ENCODE measurements at regions not wholly inside any gene's neighbourhood (a gene's known extent, or its start where the extent isn't known, plus 50 kb on each side); places are given as distances from the start of the nearest gene placed in this dataset.
"Not testable (repeated sequence)": the region's sequence is repeated elsewhere in the genome, so short reads cannot be mapped to it uniquely, and the experiment has no call there.

DNA sequence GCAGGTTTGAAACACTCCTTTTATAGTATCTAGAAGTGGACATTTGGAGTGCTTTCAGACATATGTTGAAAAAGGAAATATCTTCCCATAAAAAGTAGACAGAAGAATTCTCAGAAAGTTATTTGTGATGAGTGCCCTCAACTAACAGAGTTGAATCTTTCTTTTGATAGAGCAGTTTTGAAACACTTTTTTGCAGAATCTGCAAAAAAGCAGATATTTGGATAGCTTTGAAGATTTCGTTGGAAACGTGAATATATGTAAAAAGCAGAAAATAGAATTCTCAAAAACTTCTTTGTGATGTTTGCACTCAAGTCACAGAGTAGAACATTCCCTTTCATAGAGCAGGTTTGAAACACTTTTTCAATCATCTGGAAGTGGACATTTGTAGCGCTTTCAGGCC is 676.4 kb upstream of the ZNF337 start:
- H3K27me3 ChIP-seq; DNase-seq; intact Hi-C loops (cut with DNase I); H3K4me3 ChIP-seq; H3K9me3 ChIP-seq; H3K27ac ChIP-seq; H3K36me3 ChIP-seq; H3K4me1 ChIP-seq; H3K9ac ChIP-seq (ENCODE audit: low read depth in 2 of 2, low read length in 2 of 2): not testable (repeated sequence)

DNA sequence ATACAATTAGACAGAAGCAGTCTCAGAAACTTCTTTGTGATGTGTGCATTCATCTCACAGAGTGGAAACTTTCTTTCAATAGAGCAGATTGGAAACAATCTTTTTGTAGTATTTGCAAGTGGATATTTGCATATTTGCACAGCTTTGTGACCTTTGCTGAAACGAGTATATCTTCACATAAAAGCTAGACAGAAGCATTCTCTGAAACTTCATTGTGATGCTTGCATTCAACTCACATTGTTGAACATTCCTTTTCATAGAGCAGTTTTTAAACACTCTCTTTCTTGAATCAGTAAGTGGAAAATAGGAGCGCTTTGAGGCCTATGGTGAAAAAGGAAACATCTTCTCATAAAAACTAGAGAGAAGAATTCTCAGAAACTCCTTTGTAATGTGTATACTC is 657.9 kb upstream of the ZNF337 start:
- H3K36me3 ChIP-seq: no peaks in the 10 kb centered on the region
- intact Hi-C loops (cut with DNase I): no loop called here
- H3K27me3 ChIP-seq: no peaks in the 10 kb centered on the region
- TF ChIP-seq CTCF (IDR thresholded peaks at IDR 0.05): no peak
- no peak for DNase-seq
- H3K9ac ChIP-seq (ENCODE audit: low read depth in 2 of 2, low read length in 2 of 2): no peak overlapping the region
- no peaks in the 10 kb centered on the region for H3K4me1 ChIP-seq
- no peak overlapping the region for H3K4me3 ChIP-seq
- no peaks in the 10 kb centered on the region for H3K9me3 ChIP-seq
- no peak overlapping the region for H3K27ac ChIP-seq

DNA sequence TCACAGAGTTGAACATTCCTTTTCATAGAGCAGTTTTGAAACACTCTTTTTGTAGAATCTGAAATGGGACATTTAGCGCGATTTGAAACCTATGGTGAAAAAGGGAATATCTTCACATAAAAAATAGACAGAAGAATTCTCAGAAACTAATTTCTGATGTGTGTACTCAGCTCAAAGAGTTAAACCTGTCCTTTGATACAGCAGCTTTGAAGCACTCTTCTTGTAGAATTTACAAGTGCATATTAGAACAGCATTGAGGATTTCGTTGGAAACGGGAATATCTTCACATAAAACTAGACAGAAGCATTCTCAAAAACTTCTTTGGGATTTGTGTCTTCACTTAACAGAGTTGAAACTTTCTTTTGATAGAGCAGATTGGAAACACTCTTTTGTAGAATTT is 650.7 kb upstream of the ZNF337 start:
- H3K4me1 ChIP-seq: no peaks in the 10 kb centered on the region
- TF ChIP-seq CTCF (IDR thresholded peaks at IDR 0.05): no peak
- no peak overlapping the region for H3K27ac ChIP-seq
- H3K36me3 ChIP-seq: no peaks in the 10 kb centered on the region
- H3K9me3 ChIP-seq: no peaks in the 10 kb centered on the region
- DNase-seq: no peak
- H3K27me3 ChIP-seq: no peaks in the 10 kb centered on the region
- no peak overlapping the region for H3K9ac ChIP-seq (ENCODE audit: low read depth in 2 of 2, low read length in 2 of 2)
- intact Hi-C loops (cut with DNase I): no loop called here
- H3K4me3 ChIP-seq: no peak overlapping the region

DNA sequence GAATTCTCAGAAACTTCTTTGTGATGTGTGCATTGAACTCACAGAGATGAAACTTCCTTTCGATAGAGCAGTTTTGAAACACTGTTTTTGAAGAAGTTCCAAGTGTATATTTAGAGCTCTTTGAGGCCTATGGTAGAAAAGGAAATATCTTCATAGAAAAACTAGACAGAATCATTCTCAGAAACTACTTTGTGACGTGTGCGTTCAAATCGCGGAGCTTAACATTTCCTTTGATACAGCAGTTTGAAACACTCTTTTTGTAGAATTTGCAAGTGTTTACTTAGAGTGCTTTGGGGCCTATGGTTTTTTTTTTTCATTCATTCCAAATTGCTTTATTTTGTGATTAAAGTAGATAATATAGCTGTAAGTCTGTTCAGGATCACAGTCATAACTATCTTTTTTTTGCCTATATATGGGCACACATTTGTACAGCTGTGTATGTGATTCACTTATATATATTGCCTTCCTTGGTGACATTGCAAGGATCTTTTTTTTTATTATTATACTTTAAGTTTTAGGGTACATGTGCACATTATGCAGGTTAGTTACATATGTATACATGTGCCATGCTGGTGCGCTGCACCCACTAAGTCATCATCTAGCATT is 643.9 kb upstream of the ZNF337 start:
- H3K27ac ChIP-seq; H3K9ac ChIP-seq (ENCODE audit: low read depth in 2 of 2, low read length in 2 of 2); H3K36me3 ChIP-seq; DNase-seq; H3K4me3 ChIP-seq; H3K4me1 ChIP-seq; H3K27me3 ChIP-seq; H3K9me3 ChIP-seq; intact Hi-C loops (cut with DNase I): not testable (repeated sequence)

- intact Hi-C loops (cut with DNase I): no loop called here
- no peak for TF ChIP-seq CTCF (IDR thresholded peaks at IDR 0.05)
- no peaks in the 10 kb centered on the region for H3K27me3 ChIP-seq
These were observed 627.5 kb upstream of the ZNF337 start for GRCh38 chr20:26324177-26324576.

GRCh38 chr20:26315054-26315453 is 618.4 kb upstream of the ZNF337 start:
- no peak overlapping the region for H3K9ac ChIP-seq (ENCODE audit: low read depth in 2 of 2, low read length in 2 of 2)
- H3K9me3 ChIP-seq: no peaks in the 10 kb centered on the region
- H3K4me3 ChIP-seq: no peak overlapping the region
- DNase-seq: no peak
- no peak overlapping the region for H3K27ac ChIP-seq
- H3K27me3 ChIP-seq: no peaks in the 10 kb centered on the region
- no peaks in the 10 kb centered on the region for H3K36me3 ChIP-seq
- no peak for TF ChIP-seq CTCF (IDR thresholded peaks at IDR 0.05)
- no peaks in the 10 kb centered on the region for H3K4me1 ChIP-seq
- intact Hi-C loops (cut with DNase I): no loop called here

More at GRCh38 chr20:26324177-26324576, 627.5 kb upstream of the ZNF337 start:
- H3K9ac ChIP-seq (ENCODE audit: low read depth in 2 of 2, low read length in 2 of 2): no peak overlapping the region
- no peak for DNase-seq
- H3K4me3 ChIP-seq: no peak overlapping the region
- H3K9me3 ChIP-seq: no peaks in the 10 kb centered on the region
- H3K36me3 ChIP-seq: no peaks in the 10 kb centered on the region
- no peak overlapping the region for H3K27ac ChIP-seq
- H3K4me1 ChIP-seq: no peaks in the 10 kb centered on the region

DNA sequence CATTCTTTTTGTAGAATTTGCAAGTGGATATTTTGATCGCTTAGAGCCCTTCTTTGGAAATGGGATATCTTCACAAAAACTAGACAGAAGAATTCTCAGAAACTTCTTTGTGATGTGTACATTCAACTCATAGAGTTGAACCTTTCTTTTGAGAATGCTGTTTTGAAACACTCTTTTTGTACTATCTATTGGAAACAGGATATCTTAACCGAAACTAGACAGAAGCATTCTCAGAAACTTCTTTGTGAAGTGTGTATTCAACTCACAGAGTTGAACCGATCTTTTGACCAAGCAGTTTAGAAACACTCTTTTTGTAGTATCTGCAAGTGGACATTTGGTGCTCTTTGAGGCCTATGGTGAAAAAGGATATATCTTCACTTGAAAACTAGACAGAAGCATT is 613.1 kb upstream of the ZNF337 start:
- H3K9me3 ChIP-seq; DNase-seq; intact Hi-C loops (cut with DNase I); H3K27me3 ChIP-seq; H3K36me3 ChIP-seq; H3K4me3 ChIP-seq; H3K4me1 ChIP-seq; H3K27ac ChIP-seq; H3K9ac ChIP-seq (ENCODE audit: low read depth in 2 of 2, low read length in 2 of 2): not testable (repeated sequence)
